SK-MEL-5 (cell line): ENCODE measurements at regions not wholly inside any gene's neighbourhood (a gene's known extent, or its start where the extent isn't known, plus 50 kb on each side); places are given as distances from the start of the nearest gene placed in this dataset.
A peak's percentile ranks its signal among the peaks of the same experiment; 100 is the strongest.
"Not testable (repeated sequence)": the region's sequence is repeated elsewhere in the genome, so short reads cannot be mapped to it uniquely, and the experiment has no call there.

ENCODE experiments used
- DNase-seq: peaks from one replicate; pipeline ENCODE4 v3.0.0-alpha.2; 2016; ENCODE audit warnings: low read depth, low spot score
- in situ Hi-C: cut with HindIII; loops from 2 replicates; pipeline ENCODE4 v1.10.0; 2016; ENCODE audit warnings: low sequenced_read_pairs, high pct_unique_total_duplicates, low pct_unique_long_range_greater_than_20kb

- no peak for DNase-seq
- in situ Hi-C loops: no loop called here
These were observed 559.0 kb downstream of the GALC start for GRCh38 chr14:87434011-87434410.

GRCh38 chr14:87432698-87433097, 560.3 kb downstream of the GALC start:
- no peak for DNase-seq
- in situ Hi-C loops: no loop called here

GRCh38 chr14:87430810-87431209, 562.2 kb downstream of the GALC start:
- in situ Hi-C loops: no loop called here
- DNase-seq: peak; percentile 6

- no peak for DNase-seq
- in situ Hi-C loops: no loop called here
These were observed 562.8 kb downstream of the GALC start for GRCh38 chr14:87430214-87430613.

GRCh38 chr14:87419925-87420324, 573.1 kb downstream of the GALC start:
- DNase-seq: no peak
- in situ Hi-C loops: no loop called here

GRCh38 chr14:87411370-87411769, 581.6 kb downstream of the GALC start:
- no peak for DNase-seq
- in situ Hi-C loops: no loop called here

- DNase-seq: no peak
- in situ Hi-C loops: no loop called here
These were observed 583.6 kb downstream of the GALC start for GRCh38 chr14:87409393-87409792.

- in situ Hi-C loops: no loop called here
- DNase-seq: no peak
These were observed 585.6 kb downstream of the GALC start for GRCh38 chr14:87407344-87407743.

GRCh38 chr14:87405563-87405962, 587.4 kb downstream of the GALC start:
- in situ Hi-C loops: no loop called here
- no peak for DNase-seq

GRCh38 chr14:87397499-87397898, 595.5 kb downstream of the GALC start:
- no peak for DNase-seq
- in situ Hi-C loops: no loop called here

GRCh38 chr14:87391066-87391465, 601.9 kb downstream of the GALC start:
- peak; percentile 5 for DNase-seq
- in situ Hi-C loops: no loop called here

- no peak for DNase-seq
- in situ Hi-C loops: no loop called here
These were observed 604.0 kb downstream of the GALC start for GRCh38 chr14:87388946-87389345.

- in situ Hi-C loops: no loop called here
- DNase-seq: no peak
These were observed 605.2 kb downstream of the GALC start for GRCh38 chr14:87387806-87388205.

GRCh38 chr14:87386524-87386923, 606.5 kb downstream of the GALC start:
- in situ Hi-C loops: no loop called here

GRCh38 chr14:87380054-87380453, 612.9 kb downstream of the GALC start:
- DNase-seq: no peak
- in situ Hi-C loops: no loop called here

More at GRCh38 chr14:87386524-87386923, 606.5 kb downstream of the GALC start:
- no peak for DNase-seq

GRCh38 chr14:87368751-87369150, 624.2 kb downstream of the GALC start:
- in situ Hi-C loops: no loop called here
- no peak for DNase-seq

GRCh38 chr14:87360246-87360645, 632.7 kb downstream of the GALC start:
- DNase-seq, in situ Hi-C loops: not testable (repeated sequence)

GRCh38 chr14:87351007-87351406, 642.0 kb downstream of the GALC start:
- no peak for DNase-seq
- in situ Hi-C loops: no loop called here

- in situ Hi-C loops: no loop called here
- DNase-seq: no peak
These were observed 643.1 kb downstream of the GALC start for GRCh38 chr14:87349921-87350320.

GRCh38 chr14:87343652-87344051, 649.3 kb downstream of the GALC start:
- no peak for DNase-seq
- in situ Hi-C loops: no loop called here
